ENCODE measurements at regions not wholly inside any gene's neighbourhood (a gene's known extent, or its start where the extent isn't known, plus 50 kb on each side); places are given as distances from the start of the nearest gene placed in this dataset.

DNA sequence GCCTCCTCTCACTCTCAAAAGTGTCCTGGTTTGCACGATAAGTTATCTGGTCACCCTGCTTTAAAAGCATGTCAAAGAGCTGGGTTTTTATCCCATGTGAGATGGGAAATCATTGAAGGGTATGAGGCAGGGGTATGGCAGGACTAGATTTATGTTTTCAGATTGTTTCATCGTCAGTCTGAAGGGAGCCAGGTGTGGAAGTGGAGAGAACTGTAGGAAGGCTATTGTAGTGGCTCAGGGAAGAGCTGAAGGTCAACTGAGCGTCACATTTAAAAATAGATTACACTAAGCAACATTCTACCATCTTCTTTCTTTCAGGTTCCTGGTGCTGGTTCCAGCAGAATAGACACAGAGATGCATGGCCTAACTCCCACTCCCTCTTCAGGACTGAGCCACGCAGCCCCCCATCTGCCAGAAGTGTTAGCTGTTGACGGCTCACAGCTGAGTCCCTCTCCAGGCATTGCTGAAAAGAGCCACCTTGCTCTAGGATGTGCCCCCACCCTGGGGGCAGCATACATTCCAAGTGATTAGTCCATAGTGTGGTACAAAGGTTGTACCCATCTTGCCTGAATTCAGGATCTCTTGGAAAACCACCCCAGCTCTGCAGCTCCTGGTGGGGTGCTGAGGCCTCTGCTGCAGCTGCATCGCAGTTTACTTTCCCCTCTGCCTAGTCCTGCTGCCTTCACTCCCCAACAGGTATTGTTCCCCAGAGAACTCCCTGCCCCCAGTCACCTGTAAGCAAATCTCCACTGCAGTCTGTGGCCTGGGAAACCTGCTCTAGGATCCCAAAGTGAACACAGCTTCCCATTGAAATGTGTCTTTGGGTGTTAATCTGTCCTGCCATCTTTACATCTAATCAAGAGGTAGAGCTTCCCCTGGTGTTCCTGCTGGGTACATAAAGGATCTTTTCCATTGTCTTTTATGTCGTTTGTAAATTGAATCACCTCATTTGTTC is 79.5 kb upstream of the KLF7 start:
- FAIRE-seq (no peak), DNase-seq (ENCODE audit: low read depth) (no peak)
- Mint-ChIP-seq H3K4me1 (ENCODE audit: low read depth, unreplicated experiment) (peaks cover 15% of the 10 kb centered on the region), H3K9me3 (ENCODE audit: unreplicated experiment) (peaks cover 2% of the 10 kb centered on the region), H3K36me3 (ENCODE audit: low read depth, unreplicated experiment) (peaks cover 5% of the 10 kb centered on the region), H3K4me3 (ENCODE audit: unreplicated experiment) (no peak overlapping the region), H3K27ac (ENCODE audit: unreplicated experiment) (no peak overlapping the region), H3K27me3 (ENCODE audit: low read depth, unreplicated experiment) (no peaks in the 10 kb centered on the region)
- no peak overlapping the region for H3K4me2 ChIP-seq (ENCODE audit: low read length)
- no peaks in the 10 kb centered on the region for H3K27me3 ChIP-seq (ENCODE audit: insufficient read depth, low read length)
- no peak for TF ChIP-seq EZH2 (IDR thresholded peaks at IDR 0.05; ENCODE audit: insufficient read depth, low read length)
- TF ChIP-seq, protein P1, sequence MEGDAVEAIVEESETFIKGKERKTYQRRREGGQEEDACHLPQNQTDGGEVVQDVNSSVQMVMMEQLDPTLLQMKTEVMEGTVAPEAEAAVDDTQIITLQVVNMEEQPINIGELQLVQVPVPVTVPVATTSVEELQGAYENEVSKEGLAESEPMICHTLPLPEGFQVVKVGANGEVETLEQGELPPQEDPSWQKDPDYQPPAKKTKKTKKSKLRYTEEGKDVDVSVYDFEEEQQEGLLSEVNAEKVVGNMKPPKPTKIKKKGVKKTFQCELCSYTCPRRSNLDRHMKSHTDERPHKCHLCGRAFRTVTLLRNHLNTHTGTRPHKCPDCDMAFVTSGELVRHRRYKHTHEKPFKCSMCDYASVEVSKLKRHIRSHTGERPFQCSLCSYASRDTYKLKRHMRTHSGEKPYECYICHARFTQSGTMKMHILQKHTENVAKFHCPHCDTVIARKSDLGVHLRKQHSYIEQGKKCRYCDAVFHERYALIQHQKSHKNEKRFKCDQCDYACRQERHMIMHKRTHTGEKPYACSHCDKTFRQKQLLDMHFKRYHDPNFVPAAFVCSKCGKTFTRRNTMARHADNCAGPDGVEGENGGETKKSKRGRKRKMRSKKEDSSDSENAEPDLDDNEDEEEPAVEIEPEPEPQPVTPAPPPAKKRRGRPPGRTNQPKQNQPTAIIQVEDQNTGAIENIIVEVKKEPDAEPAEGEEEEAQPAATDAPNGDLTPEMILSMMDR (IDR thresholded peaks at IDR 0.05; ENCODE audit: insufficient read depth, low read depth, low read length), result no peak
- no peaks in the 10 kb centered on the region for H4K20me1 ChIP-seq (ENCODE audit: insufficient read depth, low read length)
- no peak overlapping the region for H3K4me3 ChIP-seq (ENCODE audit: insufficient read depth, low read depth, low read length)
- H3K79me2 ChIP-seq (ENCODE audit: insufficient read depth, low read length), result peaks cover 23% of the 10 kb centered on the region
- no peaks in the 10 kb centered on the region for H3K36me3 ChIP-seq (ENCODE audit: insufficient read depth, low read length)
- H2AFZ ChIP-seq (ENCODE audit: low read depth, low read length), result no peak overlapping the region
- H3K27ac ChIP-seq (ENCODE audit: low read depth, low read length), result no peak overlapping the region
- H3K9me3 ChIP-seq (ENCODE audit: insufficient read depth, low read depth, low read length), result no peaks in the 10 kb centered on the region
- H3K4me1 ChIP-seq (ENCODE audit: insufficient read depth, low read length), result peaks cover 16% of the 10 kb centered on the region
- no peak overlapping the region for H3K9ac ChIP-seq (ENCODE audit: low read length)

GRCh38 chr2:207248702-207249377 is 83.1 kb upstream of the KLF7 start:
- Histone ChIP-seq H3K79me2 (ENCODE audit: insufficient read depth, low read length) (no peaks in the 10 kb centered on the region), H3K9ac (ENCODE audit: low read length) (no peak overlapping the region), H4K20me1 (ENCODE audit: insufficient read depth, low read length) (no peaks in the 10 kb centered on the region), H3K4me2 (ENCODE audit: low read length) (no peak overlapping the region), H3K36me3 (ENCODE audit: insufficient read depth, low read length) (no peaks in the 10 kb centered on the region), H3K27ac (ENCODE audit: low read depth, low read length) (no peak overlapping the region), H2AFZ (ENCODE audit: low read depth, low read length) (no peak overlapping the region), H3K4me3 (ENCODE audit: insufficient read depth, low read depth, low read length) (no peak overlapping the region), H3K9me3 (ENCODE audit: insufficient read depth, low read depth, low read length) (no peaks in the 10 kb centered on the region), H3K4me1 (ENCODE audit: insufficient read depth, low read length) (peaks cover 26% of the 10 kb centered on the region), H3K27me3 (ENCODE audit: insufficient read depth, low read length) (no peaks in the 10 kb centered on the region)
- Mint-ChIP-seq H3K4me3 (ENCODE audit: unreplicated experiment) (no peak overlapping the region), H3K27ac (ENCODE audit: unreplicated experiment) (no peak overlapping the region), H3K4me1 (ENCODE audit: low read depth, unreplicated experiment) (peaks cover 43% of the 10 kb centered on the region), H3K27me3 (ENCODE audit: low read depth, unreplicated experiment) (no peaks in the 10 kb centered on the region), H3K36me3 (ENCODE audit: low read depth, unreplicated experiment) (peaks cover 5% of the 10 kb centered on the region), H3K9me3 (ENCODE audit: unreplicated experiment) (peaks cover 2% of the 10 kb centered on the region)
- TF ChIP-seq, protein P1 (IDR thresholded peaks at IDR 0.05; ENCODE audit: insufficient read depth, low read depth, low read length), result no peak
- TF ChIP-seq EZH2 (IDR thresholded peaks at IDR 0.05; ENCODE audit: insufficient read depth, low read length), result no peak
- peak; percentile 32 for DNase-seq (ENCODE audit: low read depth)
- FAIRE-seq, result peak; percentile 45
